ENCODE measurements at regions not wholly inside any gene's neighbourhood (a gene's known extent, or its start where the extent isn't known, plus 50 kb on each side); places are given as distances from the start of the nearest gene placed in this dataset.

DNA sequence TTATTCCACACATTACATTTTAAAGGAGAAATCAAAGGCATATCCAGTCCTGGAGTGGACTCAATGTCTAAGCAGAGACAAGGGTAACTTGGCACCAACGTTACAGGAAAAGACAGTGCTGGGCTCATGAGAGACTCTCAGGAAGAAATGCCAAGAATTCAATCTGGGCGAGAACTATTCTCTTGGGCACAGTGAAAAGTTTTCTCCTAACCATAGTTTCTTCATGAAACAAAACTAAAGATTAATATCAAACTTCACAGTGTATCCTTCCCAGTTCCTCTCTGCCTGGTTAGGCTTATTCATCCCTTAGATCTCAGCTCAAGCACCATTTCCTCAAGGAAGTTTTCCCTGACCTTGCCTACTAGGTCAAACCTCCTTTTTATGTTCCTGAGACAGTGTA lies 109.4 kb upstream of the TLL1 start:
- TF ChIP-seq, protein P1, sequence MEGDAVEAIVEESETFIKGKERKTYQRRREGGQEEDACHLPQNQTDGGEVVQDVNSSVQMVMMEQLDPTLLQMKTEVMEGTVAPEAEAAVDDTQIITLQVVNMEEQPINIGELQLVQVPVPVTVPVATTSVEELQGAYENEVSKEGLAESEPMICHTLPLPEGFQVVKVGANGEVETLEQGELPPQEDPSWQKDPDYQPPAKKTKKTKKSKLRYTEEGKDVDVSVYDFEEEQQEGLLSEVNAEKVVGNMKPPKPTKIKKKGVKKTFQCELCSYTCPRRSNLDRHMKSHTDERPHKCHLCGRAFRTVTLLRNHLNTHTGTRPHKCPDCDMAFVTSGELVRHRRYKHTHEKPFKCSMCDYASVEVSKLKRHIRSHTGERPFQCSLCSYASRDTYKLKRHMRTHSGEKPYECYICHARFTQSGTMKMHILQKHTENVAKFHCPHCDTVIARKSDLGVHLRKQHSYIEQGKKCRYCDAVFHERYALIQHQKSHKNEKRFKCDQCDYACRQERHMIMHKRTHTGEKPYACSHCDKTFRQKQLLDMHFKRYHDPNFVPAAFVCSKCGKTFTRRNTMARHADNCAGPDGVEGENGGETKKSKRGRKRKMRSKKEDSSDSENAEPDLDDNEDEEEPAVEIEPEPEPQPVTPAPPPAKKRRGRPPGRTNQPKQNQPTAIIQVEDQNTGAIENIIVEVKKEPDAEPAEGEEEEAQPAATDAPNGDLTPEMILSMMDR (IDR thresholded peaks at IDR 0.05), result no peak
- TF ChIP-seq SP1 (CRISPR knock-in tag; conservative IDR thresholded peaks at IDR 0.05) (no peak), FOXJ3 (CRISPR knock-in tag; IDR thresholded peaks at IDR 0.05; ENCODE audit: borderline replicate concordance) (no peak), CBFB (CRISPR knock-in tag; IDR thresholded peaks at IDR 0.05; ENCODE audit: low read depth) (no peak), SMAD4 (CRISPR knock-in tag; IDR thresholded peaks at IDR 0.05) (no peak), FOXK1 (CRISPR knock-in tag; IDR thresholded peaks at IDR 0.05) (no peak), GTF2I (CRISPR knock-in tag; conservative IDR thresholded peaks at IDR 0.05) (no peak), ETV6 (CRISPR knock-in tag; IDR thresholded peaks at IDR 0.05) (no peak), KAT7 (CRISPR knock-in tag; IDR thresholded peaks at IDR 0.05; ENCODE audit: borderline replicate concordance) (no peak)
- TF ChIP-seq, protein P2, sequence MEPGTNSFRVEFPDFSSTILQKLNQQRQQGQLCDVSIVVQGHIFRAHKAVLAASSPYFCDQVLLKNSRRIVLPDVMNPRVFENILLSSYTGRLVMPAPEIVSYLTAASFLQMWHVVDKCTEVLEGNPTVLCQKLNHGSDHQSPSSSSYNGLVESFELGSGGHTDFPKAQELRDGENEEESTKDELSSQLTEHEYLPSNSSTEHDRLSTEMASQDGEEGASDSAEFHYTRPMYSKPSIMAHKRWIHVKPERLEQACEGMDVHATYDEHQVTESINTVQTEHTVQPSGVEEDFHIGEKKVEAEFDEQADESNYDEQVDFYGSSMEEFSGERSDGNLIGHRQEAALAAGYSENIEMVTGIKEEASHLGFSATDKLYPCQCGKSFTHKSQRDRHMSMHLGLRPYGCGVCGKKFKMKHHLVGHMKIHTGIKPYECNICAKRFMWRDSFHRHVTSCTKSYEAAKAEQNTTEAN (CRISPR knock-in tag; IDR thresholded peaks at IDR 0.05), result no peak
- TF ChIP-seq, protein P3, sequence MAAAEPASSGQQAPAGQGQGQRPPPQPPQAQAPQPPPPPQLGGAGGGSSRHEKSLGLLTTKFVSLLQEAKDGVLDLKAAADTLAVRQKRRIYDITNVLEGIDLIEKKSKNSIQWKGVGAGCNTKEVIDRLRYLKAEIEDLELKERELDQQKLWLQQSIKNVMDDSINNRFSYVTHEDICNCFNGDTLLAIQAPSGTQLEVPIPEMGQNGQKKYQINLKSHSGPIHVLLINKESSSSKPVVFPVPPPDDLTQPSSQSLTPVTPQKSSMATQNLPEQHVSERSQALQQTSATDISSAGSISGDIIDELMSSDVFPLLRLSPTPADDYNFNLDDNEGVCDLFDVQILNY (CRISPR knock-in tag; IDR thresholded peaks at IDR 0.05), result no peak
- TF ChIP-seq, protein P4, sequence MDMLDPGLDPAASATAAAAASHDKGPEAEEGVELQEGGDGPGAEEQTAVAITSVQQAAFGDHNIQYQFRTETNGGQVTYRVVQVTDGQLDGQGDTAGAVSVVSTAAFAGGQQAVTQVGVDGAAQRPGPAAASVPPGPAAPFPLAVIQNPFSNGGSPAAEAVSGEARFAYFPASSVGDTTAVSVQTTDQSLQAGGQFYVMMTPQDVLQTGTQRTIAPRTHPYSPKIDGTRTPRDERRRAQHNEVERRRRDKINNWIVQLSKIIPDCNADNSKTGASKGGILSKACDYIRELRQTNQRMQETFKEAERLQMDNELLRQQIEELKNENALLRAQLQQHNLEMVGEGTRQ (CRISPR knock-in tag; IDR thresholded peaks at IDR 0.05), result no peak
- TF ChIP-seq, protein P5, sequence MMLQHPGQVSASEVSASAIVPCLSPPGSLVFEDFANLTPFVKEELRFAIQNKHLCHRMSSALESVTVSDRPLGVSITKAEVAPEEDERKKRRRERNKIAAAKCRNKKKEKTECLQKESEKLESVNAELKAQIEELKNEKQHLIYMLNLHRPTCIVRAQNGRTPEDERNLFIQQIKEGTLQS (CRISPR knock-in tag; conservative IDR thresholded peaks at IDR 0.05), result no peak
- TF ChIP-seq, protein P6, sequence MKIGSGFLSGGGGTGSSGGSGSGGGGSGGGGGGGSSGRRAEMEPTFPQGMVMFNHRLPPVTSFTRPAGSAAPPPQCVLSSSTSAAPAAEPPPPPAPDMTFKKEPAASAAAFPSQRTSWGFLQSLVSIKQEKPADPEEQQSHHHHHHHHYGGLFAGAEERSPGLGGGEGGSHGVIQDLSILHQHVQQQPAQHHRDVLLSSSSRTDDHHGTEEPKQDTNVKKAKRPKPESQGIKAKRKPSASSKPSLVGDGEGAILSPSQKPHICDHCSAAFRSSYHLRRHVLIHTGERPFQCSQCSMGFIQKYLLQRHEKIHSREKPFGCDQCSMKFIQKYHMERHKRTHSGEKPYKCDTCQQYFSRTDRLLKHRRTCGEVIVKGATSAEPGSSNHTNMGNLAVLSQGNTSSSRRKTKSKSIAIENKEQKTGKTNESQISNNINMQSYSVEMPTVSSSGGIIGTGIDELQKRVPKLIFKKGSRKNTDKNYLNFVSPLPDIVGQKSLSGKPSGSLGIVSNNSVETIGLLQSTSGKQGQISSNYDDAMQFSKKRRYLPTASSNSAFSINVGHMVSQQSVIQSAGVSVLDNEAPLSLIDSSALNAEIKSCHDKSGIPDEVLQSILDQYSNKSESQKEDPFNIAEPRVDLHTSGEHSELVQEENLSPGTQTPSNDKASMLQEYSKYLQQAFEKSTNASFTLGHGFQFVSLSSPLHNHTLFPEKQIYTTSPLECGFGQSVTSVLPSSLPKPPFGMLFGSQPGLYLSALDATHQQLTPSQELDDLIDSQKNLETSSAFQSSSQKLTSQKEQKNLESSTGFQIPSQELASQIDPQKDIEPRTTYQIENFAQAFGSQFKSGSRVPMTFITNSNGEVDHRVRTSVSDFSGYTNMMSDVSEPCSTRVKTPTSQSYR (CRISPR knock-in tag; IDR thresholded peaks at IDR 0.05), result no peak

Data from WTC11 (cell line).